ENCODE measurements at regions not wholly inside any gene's neighbourhood (a gene's known extent, or its start where the extent isn't known, plus 50 kb on each side); places are given as distances from the start of the nearest gene placed in this dataset.

GRCh38 chr6:14953836-14954235 lies 292.0 kb upstream of the JARID2 start:
- no peak for TF ChIP-seq CTCF (IDR thresholded peaks at IDR 0.05; ENCODE audit: insufficient read depth, low read length, poor library complexity, severe bottlenecking)

GRCh38 chr6:14957355-14958059 lies 288.4 kb upstream of the JARID2 start:
- H3K27me3 ChIP-seq (ENCODE audit: control insufficient read depth, insufficient read depth, low read length), result no peaks in the 10 kb centered on the region
- DNase-seq (ENCODE audit: low read depth), result no peak
- TF ChIP-seq CTCF (IDR thresholded peaks at IDR 0.05; ENCODE audit: insufficient read depth, low read length, poor library complexity, severe bottlenecking), result no peak
- no peaks in the 10 kb centered on the region for H3K36me3 ChIP-seq (ENCODE audit: control insufficient read depth, insufficient read depth, low read length)
- H3K4me3 ChIP-seq (ENCODE audit: low read depth, low read length), result no peak overlapping the region

More at GRCh38 chr6:14953836-14954235, 292.0 kb upstream of the JARID2 start:
- Histone ChIP-seq H3K36me3 (ENCODE audit: control insufficient read depth, insufficient read depth, low read length) (no peaks in the 10 kb centered on the region), H3K4me3 (ENCODE audit: low read depth, low read length) (no peak overlapping the region), H3K27me3 (ENCODE audit: control insufficient read depth, insufficient read depth, low read length) (no peaks in the 10 kb centered on the region)
- no peak for DNase-seq (ENCODE audit: low read depth)

GRCh38 chr6:14959324-14959885 lies 286.5 kb upstream of the JARID2 start:
- Histone ChIP-seq H3K36me3 (ENCODE audit: control insufficient read depth, insufficient read depth, low read length) (no peaks in the 10 kb centered on the region), H3K27me3 (ENCODE audit: control insufficient read depth, insufficient read depth, low read length) (no peaks in the 10 kb centered on the region), H3K4me3 (ENCODE audit: low read depth, low read length) (no peak overlapping the region)
- DNase-seq (ENCODE audit: low read depth), result no peak
- TF ChIP-seq CTCF (IDR thresholded peaks at IDR 0.05; ENCODE audit: insufficient read depth, low read length, poor library complexity, severe bottlenecking), result no peak

- no peak for DNase-seq (ENCODE audit: low read depth)
- H3K36me3 ChIP-seq (ENCODE audit: control insufficient read depth, insufficient read depth, low read length), result no peaks in the 10 kb centered on the region
- no peak for TF ChIP-seq CTCF (IDR thresholded peaks at IDR 0.05; ENCODE audit: insufficient read depth, low read length, poor library complexity, severe bottlenecking)
- H3K4me3 ChIP-seq (ENCODE audit: low read depth, low read length), result no peak overlapping the region
- no peaks in the 10 kb centered on the region for H3K27me3 ChIP-seq (ENCODE audit: control insufficient read depth, insufficient read depth, low read length)
Measured at GRCh38 chr6:14964556-14965270, 281.2 kb upstream of the JARID2 start.

- Histone ChIP-seq H3K4me3 (ENCODE audit: low read depth, low read length) (no peak overlapping the region), H3K36me3 (ENCODE audit: control insufficient read depth, insufficient read depth, low read length) (no peaks in the 10 kb centered on the region), H3K27me3 (ENCODE audit: control insufficient read depth, insufficient read depth, low read length) (no peaks in the 10 kb centered on the region)
- no peak for TF ChIP-seq CTCF (IDR thresholded peaks at IDR 0.05; ENCODE audit: insufficient read depth, low read length, poor library complexity, severe bottlenecking)
- no peak for DNase-seq (ENCODE audit: low read depth)
Measured at GRCh38 chr6:14965424-14966075, 280.3 kb upstream of the JARID2 start.
